Upper lobe of left lung (tissue), 4 donors: ENCODE measurements at regions not wholly inside any gene's neighbourhood (a gene's known extent, or its start where the extent isn't known, plus 50 kb on each side); places are given as distances from the start of the nearest gene placed in this dataset.
A peak's percentile ranks its signal among the peaks of the same experiment; 100 is the strongest.

Experiments used
- CTCF ChIP-seq, 6 experiments: fragments of 450-650 bp in 4 of 6; fragments of 200-600 bp in 2 of 6; sonication (generic) in 2 of 6; IDR thresholded peaks; one replicate each; pipeline ENCODE4 v1.5.1; 2016 to 2019; ENCODE audit warnings: antibody characterized with exemption in 6 of 6
- POLR2A ChIP-seq, 4 donors: fragments of 450-650 bp; IDR thresholded peaks; one replicate each; pipeline ENCODE4 v1.5.1; 2016 to 2017; ENCODE audit warnings: antibody characterized with exemption in 4 of 4, mild to moderate bottlenecking in 2 of 4
- POLR2AphosphoS5 ChIP-seq, 2 donors: sonication (generic); formaldehyde crosslinking; IDR thresholded peaks; one replicate each; pipeline ENCODE4 v1.5.1; 2017; ENCODE audit warnings: antibody characterized with exemption in 2 of 2

- TF ChIP-seq POLR2AphosphoS5 (IDR thresholded peaks at IDR 0.05) (no peak), CTCF (IDR thresholded peaks at IDR 0.05) (peak; percentile 9 to 58 (median 46)), POLR2A (IDR thresholded peaks at IDR 0.05) (no peak)
Measured at GRCh38 chr7:18352339-18353255, 143.0 kb upstream of the HDAC9 start.
